ENCODE measurements at regions not wholly inside any gene's neighbourhood (a gene's known extent, or its start where the extent isn't known, plus 50 kb on each side); places are given as distances from the start of the nearest gene placed in this dataset.

- no peaks in the 10 kb centered on the region for H3K9me3 ChIP-seq (ENCODE audit: control insufficient read depth, low read length)
- H3K36me3 ChIP-seq (ENCODE audit: control insufficient read depth, insufficient read depth, low read length, severe bottlenecking): no peaks in the 10 kb centered on the region
- no peaks in the 10 kb centered on the region for H3K27me3 ChIP-seq (replicated peaks; ENCODE audit: control insufficient read depth, insufficient read depth, low read length)
- no peak overlapping the region for H3K9ac ChIP-seq (ENCODE audit: low read length)
- H3K4me3 ChIP-seq (ENCODE audit: low read length): no peak overlapping the region
- DNase-seq (ENCODE audit: low read depth): no peak
- H3K4me1 ChIP-seq (ENCODE audit: control insufficient read depth, insufficient read depth, low read length): peaks cover 8% of the 10 kb centered on the region
These were observed 321.1 kb downstream of the TGFB2 start for GRCh38 chr1:218666263-218666662.

GRCh38 chr1:218667781-218668516 lies 322.8 kb downstream of the TGFB2 start:
- no peak for DNase-seq (ENCODE audit: low read depth)
- Histone ChIP-seq H3K36me3 (ENCODE audit: control insufficient read depth, insufficient read depth, low read length, severe bottlenecking) (no peaks in the 10 kb centered on the region), H3K27me3 (replicated peaks; ENCODE audit: control insufficient read depth, insufficient read depth, low read length) (no peaks in the 10 kb centered on the region), H3K4me3 (ENCODE audit: low read length) (no peak overlapping the region), H3K9ac (ENCODE audit: low read length) (no peak overlapping the region), H3K9me3 (ENCODE audit: control insufficient read depth, low read length) (no peaks in the 10 kb centered on the region), H3K4me1 (ENCODE audit: control insufficient read depth, insufficient read depth, low read length) (peaks cover 8% of the 10 kb centered on the region)

- no peaks in the 10 kb centered on the region for H3K9me3 ChIP-seq (ENCODE audit: control insufficient read depth, low read length)
- H3K9ac ChIP-seq (ENCODE audit: low read length): no peak overlapping the region
- no peaks in the 10 kb centered on the region for H3K36me3 ChIP-seq (ENCODE audit: control insufficient read depth, insufficient read depth, low read length, severe bottlenecking)
- DNase-seq (ENCODE audit: low read depth): no peak
- no peak overlapping the region for H3K4me3 ChIP-seq (ENCODE audit: low read length)
- H3K27me3 ChIP-seq (replicated peaks; ENCODE audit: control insufficient read depth, insufficient read depth, low read length): no peaks in the 10 kb centered on the region
- H3K4me1 ChIP-seq (ENCODE audit: control insufficient read depth, insufficient read depth, low read length): peaks cover 7% of the 10 kb centered on the region
These were observed 324.3 kb downstream of the TGFB2 start for GRCh38 chr1:218669431-218669830.

- Histone ChIP-seq H3K9ac (ENCODE audit: low read length) (no peak overlapping the region), H3K36me3 (ENCODE audit: control insufficient read depth, insufficient read depth, low read length, severe bottlenecking) (no peaks in the 10 kb centered on the region), H3K9me3 (ENCODE audit: control insufficient read depth, low read length) (no peaks in the 10 kb centered on the region), H3K4me3 (ENCODE audit: low read length) (no peak overlapping the region), H3K27me3 (replicated peaks; ENCODE audit: control insufficient read depth, insufficient read depth, low read length) (no peaks in the 10 kb centered on the region), H3K4me1 (ENCODE audit: control insufficient read depth, insufficient read depth, low read length) (no peaks in the 10 kb centered on the region)
- no peak for DNase-seq (ENCODE audit: low read depth)
These were observed 325.7 kb downstream of the TGFB2 start for GRCh38 chr1:218670875-218671274.

- Histone ChIP-seq H3K9ac (ENCODE audit: low read length) (no peak overlapping the region), H3K4me3 (ENCODE audit: low read length) (no peak overlapping the region), H3K36me3 (ENCODE audit: control insufficient read depth, insufficient read depth, low read length, severe bottlenecking) (no peaks in the 10 kb centered on the region), H3K4me1 (ENCODE audit: control insufficient read depth, insufficient read depth, low read length) (no peaks in the 10 kb centered on the region), H3K9me3 (ENCODE audit: control insufficient read depth, low read length) (no peaks in the 10 kb centered on the region), H3K27me3 (replicated peaks; ENCODE audit: control insufficient read depth, insufficient read depth, low read length) (no peaks in the 10 kb centered on the region)
- DNase-seq (ENCODE audit: low read depth): no peak
These were observed 326.4 kb downstream of the TGFB2 start for GRCh38 chr1:218671573-218671972.

GRCh38 chr1:218673170-218673569 lies 328.0 kb downstream of the TGFB2 start:
- Histone ChIP-seq H3K27me3 (replicated peaks; ENCODE audit: control insufficient read depth, insufficient read depth, low read length) (no peaks in the 10 kb centered on the region), H3K9ac (ENCODE audit: low read length) (no peak overlapping the region), H3K9me3 (ENCODE audit: control insufficient read depth, low read length) (no peaks in the 10 kb centered on the region), H3K4me3 (ENCODE audit: low read length) (no peak overlapping the region), H3K36me3 (ENCODE audit: control insufficient read depth, insufficient read depth, low read length, severe bottlenecking) (no peaks in the 10 kb centered on the region), H3K4me1 (ENCODE audit: control insufficient read depth, insufficient read depth, low read length) (no peaks in the 10 kb centered on the region)
- no peak for DNase-seq (ENCODE audit: low read depth)

- Histone ChIP-seq H3K9me3 (ENCODE audit: control insufficient read depth, low read length) (no peaks in the 10 kb centered on the region), H3K4me3 (ENCODE audit: low read length) (peak overlapping the region; percentile 67), H3K36me3 (ENCODE audit: control insufficient read depth, insufficient read depth, low read length, severe bottlenecking) (no peaks in the 10 kb centered on the region), H3K4me1 (ENCODE audit: control insufficient read depth, insufficient read depth, low read length) (no peaks in the 10 kb centered on the region), H3K27me3 (replicated peaks; ENCODE audit: control insufficient read depth, insufficient read depth, low read length) (no peaks in the 10 kb centered on the region), H3K9ac (ENCODE audit: low read length) (peak overlapping the region; percentile 52)
- peak; percentile 79 for DNase-seq (ENCODE audit: low read depth)
These were observed 329.2 kb downstream of the TGFB2 start for GRCh38 chr1:218674280-218674773.

- no peaks in the 10 kb centered on the region for H3K9me3 ChIP-seq (ENCODE audit: control insufficient read depth, low read length)
- no peaks in the 10 kb centered on the region for H3K27me3 ChIP-seq (replicated peaks; ENCODE audit: control insufficient read depth, insufficient read depth, low read length)
- no peak overlapping the region for H3K9ac ChIP-seq (ENCODE audit: low read length)
- no peak for DNase-seq (ENCODE audit: low read depth)
- H3K4me1 ChIP-seq (ENCODE audit: control insufficient read depth, insufficient read depth, low read length): no peaks in the 10 kb centered on the region
- no peaks in the 10 kb centered on the region for H3K36me3 ChIP-seq (ENCODE audit: control insufficient read depth, insufficient read depth, low read length, severe bottlenecking)
- no peak overlapping the region for H3K4me3 ChIP-seq (ENCODE audit: low read length)
These were observed 331.9 kb downstream of the TGFB2 start for GRCh38 chr1:218677026-218677425.

- Histone ChIP-seq H3K4me1 (ENCODE audit: control insufficient read depth, insufficient read depth, low read length) (no peaks in the 10 kb centered on the region), H3K9me3 (ENCODE audit: control insufficient read depth, low read length) (no peaks in the 10 kb centered on the region), H3K36me3 (ENCODE audit: control insufficient read depth, insufficient read depth, low read length, severe bottlenecking) (no peaks in the 10 kb centered on the region), H3K27me3 (replicated peaks; ENCODE audit: control insufficient read depth, insufficient read depth, low read length) (no peaks in the 10 kb centered on the region), H3K9ac (ENCODE audit: low read length) (no peak overlapping the region), H3K4me3 (ENCODE audit: low read length) (no peak overlapping the region)
- no peak for DNase-seq (ENCODE audit: low read depth)
These were observed 334.3 kb downstream of the TGFB2 start for GRCh38 chr1:218679391-218679790.

- no peaks in the 10 kb centered on the region for H3K4me1 ChIP-seq (ENCODE audit: control insufficient read depth, insufficient read depth, low read length)
- H3K27me3 ChIP-seq (replicated peaks; ENCODE audit: control insufficient read depth, insufficient read depth, low read length): no peaks in the 10 kb centered on the region
- H3K9me3 ChIP-seq (ENCODE audit: control insufficient read depth, low read length): no peaks in the 10 kb centered on the region
- no peak overlapping the region for H3K9ac ChIP-seq (ENCODE audit: low read length)
- H3K36me3 ChIP-seq (ENCODE audit: control insufficient read depth, insufficient read depth, low read length, severe bottlenecking): no peaks in the 10 kb centered on the region
- peak; percentile 61 for DNase-seq (ENCODE audit: low read depth)
- H3K4me3 ChIP-seq (ENCODE audit: low read length): no peak overlapping the region
These were observed 335.0 kb downstream of the TGFB2 start for GRCh38 chr1:218679988-218680748.

GRCh38 chr1:218683242-218683641 lies 338.1 kb downstream of the TGFB2 start:
- Histone ChIP-seq H3K36me3 (ENCODE audit: control insufficient read depth, insufficient read depth, low read length, severe bottlenecking) (no peaks in the 10 kb centered on the region), H3K27me3 (replicated peaks; ENCODE audit: control insufficient read depth, insufficient read depth, low read length) (no peaks in the 10 kb centered on the region), H3K9ac (ENCODE audit: low read length) (no peak overlapping the region), H3K4me1 (ENCODE audit: control insufficient read depth, insufficient read depth, low read length) (no peaks in the 10 kb centered on the region), H3K9me3 (ENCODE audit: control insufficient read depth, low read length) (no peaks in the 10 kb centered on the region), H3K4me3 (ENCODE audit: low read length) (no peak overlapping the region)
- DNase-seq (ENCODE audit: low read depth): no peak
